Stomach (tissue), 8 donors: ENCODE measurements at regions not wholly inside any gene's neighbourhood (a gene's known extent, or its start where the extent isn't known, plus 50 kb on each side); places are given as distances from the start of the nearest gene placed in this dataset.

Experiments used
- DNase-seq, 2 donors: peaks; one replicate each; pipeline versions ENCODE4 v3.0.0 to v3.0.0-alpha.2; 2013 to 2019
- H3K27ac ChIP-seq, 5 donors: fragments of 200-600 bp in 4 of 5; sonication (generic) in 4 of 5; one replicate each; pipeline ENCODE4 v1.5.1; 2013 to 2019; ENCODE audit warnings: mild to moderate bottlenecking in 1 of 5, moderate library complexity in 1 of 5
- H3K27me3 ChIP-seq, 3 donors: fragments of 200-600 bp; sonication (generic); one replicate each; pipeline ENCODE4 v1.5.1; 2017 to 2019; ENCODE audit warnings: mixed run types in 1 of 3
- H3K36me3 ChIP-seq, 4 donors: fragments of 200-600 bp; sonication (generic); 1 replicate in 3 of 4; 2 replicates in 1 of 4; pipeline ENCODE4 v1.5.1; 2016 to 2019
- H3K4me1 ChIP-seq, 4 donors: fragments of 200-600 bp; sonication (generic); one replicate each; pipeline ENCODE4 v1.5.1; 2016 to 2019
- H3K4me3 ChIP-seq, 4 donors: fragments of 200-600 bp; sonication (generic) in 3 of 4; one replicate each; pipeline ENCODE4 v1.5.1; 2016 to 2019; ENCODE audit warnings: mild to moderate bottlenecking in 1 of 4
- H3K9me3 ChIP-seq, 4 donors: fragments of 200-600 bp; sonication (generic); one replicate each; pipeline ENCODE4 v1.5.1; 2016 to 2019
- CTCF ChIP-seq, 7 experiments: fragments of 450-650 bp in 4 of 7; fragments of 200-600 bp in 3 of 7; sonication (generic) in 3 of 7; IDR thresholded peaks; one replicate each; pipeline ENCODE4 v1.5.1; 2016 to 2019; ENCODE audit warnings: antibody characterized with exemption in 7 of 7, control low read depth in 2 of 7, mild to moderate bottlenecking in 1 of 7
- EP300 ChIP-seq: sonication (generic); formaldehyde crosslinking; IDR thresholded peaks from one replicate; pipeline ENCODE4 v1.6.1; 2017; ENCODE audit warnings: antibody characterized with exemption
- POLR2A ChIP-seq, 4 donors: fragments of 450-650 bp; IDR thresholded peaks; one replicate each; pipeline ENCODE4 v1.6.1; 2016; ENCODE audit warnings: antibody characterized with exemption in 4 of 4, control low read depth in 2 of 4, mild to moderate bottlenecking in 1 of 4, moderate library complexity in 1 of 4
- POLR2AphosphoS5 ChIP-seq, 3 donors: sonication (generic); formaldehyde crosslinking; IDR thresholded peaks; one replicate each; pipeline ENCODE4 v1.6.1; 2016; ENCODE audit warnings: antibody characterized with exemption in 3 of 3
- WGBS, 5 donors: extraction: QIAGEN DNeasy Blood & Tissue Kit in 3 of 5; methylation state at CpG; one replicate each; pipeline versions ENCODE4 v1.1.5 to v1.1.7; 2013 to 2018; 5-methylcytosine and 5-hydroxymethylcytosine counted together
- intact Hi-C: fragments of 100-400 bp; cut with DNase I; formaldehyde crosslinking; loops from one replicate; pipeline ENCODE4 v1.15.1; 2023; ENCODE audit warnings: low total_unique reads
- donor health status: healthy with polysubstance abuse.
- donor health status: Bipolar disorder and iron deficiency.
- donor health status: healthy.

- WGBS, 5 donors: 54 to 81% (median 60%) methylated on average over 4 of the region's 4 CpGs
- no peak overlapping the region for H3K27ac ChIP-seq
- intact Hi-C loops: no loop called here
Observed at GRCh38 chr6:21747441-21747840, 153.9 kb downstream of the SOX4 start.

GRCh38 chr6:21748343-21749056, 154.9 kb downstream of the SOX4 start:
- no peaks in the 10 kb centered on the region for H3K9me3 ChIP-seq
- no peaks in the 10 kb centered on the region for H3K36me3 ChIP-seq
- no peaks in the 10 kb centered on the region for H3K27me3 ChIP-seq
- intact Hi-C loops: no loop called here
- TF ChIP-seq CTCF (IDR thresholded peaks at IDR 0.05): no peak
- no peak for TF ChIP-seq POLR2AphosphoS5 (IDR thresholded peaks at IDR 0.05)
- no peak for TF ChIP-seq EP300
- TF ChIP-seq POLR2A (IDR thresholded peaks at IDR 0.05): no peak
- DNase-seq: no peak
- H3K27ac ChIP-seq: no peak overlapping the region
- WGBS, 5 donors: 38 to 46% (median 41%) methylated on average over 3 of the region's 3 CpGs
- H3K4me1 ChIP-seq: peaks cover 0 to 12% (median 4%) of the 10 kb centered on the region in 4 donors
- no peak overlapping the region for H3K4me3 ChIP-seq

More at GRCh38 chr6:21747441-21747840, 153.9 kb downstream of the SOX4 start:
- Histone ChIP-seq H3K4me1 (peaks cover 0 to 1% (median 0%) of the 10 kb centered on the region in 4 donors), H3K36me3 (no peaks in the 10 kb centered on the region), H3K4me3 (no peak overlapping the region), H3K27me3 (no peaks in the 10 kb centered on the region), H3K9me3 (no peaks in the 10 kb centered on the region)
- TF ChIP-seq EP300: no peak
- DNase-seq: no peak

GRCh38 chr6:21749754-21750153, 156.2 kb downstream of the SOX4 start:
- 86 to 97% (median 95%) methylated on average over 2 of the region's 2 CpGs for WGBS, 5 donors

DNA sequence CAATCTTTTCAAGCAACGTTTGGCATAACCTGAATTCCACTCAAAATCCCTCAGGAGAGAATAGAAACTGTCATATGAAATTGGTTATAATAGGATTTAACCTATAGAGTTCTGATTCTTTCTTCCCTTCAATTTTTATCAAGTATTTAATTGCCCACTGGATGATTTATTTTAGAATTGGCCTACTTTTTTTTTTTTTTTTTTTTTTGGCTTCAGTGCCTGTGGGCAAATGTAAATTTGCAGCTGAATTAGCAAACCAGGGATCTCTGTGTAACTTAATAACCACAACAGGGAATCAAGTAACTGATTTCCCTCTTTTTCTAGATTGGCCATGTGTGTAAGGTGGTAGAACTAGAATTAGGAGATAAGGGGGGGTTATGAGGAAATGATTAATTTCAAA, 157.0 kb downstream of the SOX4 start:
- 80 to 97% (median 81%) methylated on average over 1 of the region's 1 CpG for WGBS, 5 donors
- Histone ChIP-seq H3K27me3 (no peaks in the 10 kb centered on the region), H3K4me1 (peaks cover 8 to 26% (median 17%) of the 10 kb centered on the region in 4 donors), H3K27ac (no peak overlapping the region), H3K36me3 (no peaks in the 10 kb centered on the region), H3K9me3 (no peaks in the 10 kb centered on the region), H3K4me3 (no peak overlapping the region)
- DNase-seq: no peak
- TF ChIP-seq POLR2AphosphoS5 (IDR thresholded peaks at IDR 0.05): no peak
- no peak for TF ChIP-seq POLR2A (IDR thresholded peaks at IDR 0.05)
- intact Hi-C loops: no loop called here

More at GRCh38 chr6:21749754-21750153, 156.2 kb downstream of the SOX4 start:
- H3K27me3 ChIP-seq: no peaks in the 10 kb centered on the region
- H3K4me1 ChIP-seq: peaks cover 8 to 24% (median 14%) of the 10 kb centered on the region in 4 donors
- no peak for DNase-seq
- TF ChIP-seq EP300 (no peak), CTCF (IDR thresholded peaks at IDR 0.05) (no peak), POLR2AphosphoS5 (IDR thresholded peaks at IDR 0.05) (no peak), POLR2A (IDR thresholded peaks at IDR 0.05) (no peak)
- H3K36me3 ChIP-seq: no peaks in the 10 kb centered on the region
- H3K27ac ChIP-seq: no peak overlapping the region
- intact Hi-C loops: no loop called here
- H3K9me3 ChIP-seq: no peaks in the 10 kb centered on the region
- H3K4me3 ChIP-seq: no peak overlapping the region

DNA sequence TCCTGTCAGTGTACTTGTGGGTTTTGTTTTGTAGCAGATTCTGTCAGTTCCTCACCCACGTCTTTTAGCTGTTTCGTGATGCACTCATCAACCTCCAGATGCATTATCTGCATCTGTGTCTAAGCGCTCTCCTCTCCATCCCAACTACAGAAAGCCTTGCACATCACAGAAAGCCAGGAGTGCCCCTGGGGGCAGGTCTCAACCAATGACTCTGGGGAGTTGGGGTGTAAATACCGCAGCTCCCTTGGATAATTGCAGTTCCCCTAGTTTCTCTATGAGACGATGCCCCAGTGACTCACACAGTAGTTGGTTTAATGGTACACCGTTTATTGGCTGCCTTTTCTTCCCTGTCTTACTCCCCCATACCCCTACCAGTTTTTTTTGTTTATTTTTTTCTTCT, 158.1 kb downstream of the SOX4 start:
- no peak overlapping the region for H3K4me3 ChIP-seq
- no peak for DNase-seq
- no peaks in the 10 kb centered on the region for H3K36me3 ChIP-seq
- no peaks in the 10 kb centered on the region for H3K27me3 ChIP-seq
- TF ChIP-seq POLR2AphosphoS5 (IDR thresholded peaks at IDR 0.05): no peak
- TF ChIP-seq POLR2A (IDR thresholded peaks at IDR 0.05): no peak
- no peak for TF ChIP-seq CTCF (IDR thresholded peaks at IDR 0.05)
- TF ChIP-seq EP300: no peak
- 82 to 86% (median 85%) methylated on average over 6 of the region's 6 CpGs for WGBS, 5 donors
- no peaks in the 10 kb centered on the region for H3K9me3 ChIP-seq
- H3K4me1 ChIP-seq: peaks cover 8 to 26% (median 17%) of the 10 kb centered on the region in 4 donors
- no peak overlapping the region for H3K27ac ChIP-seq
- intact Hi-C loops: no loop called here
